GM12878 (cell line): ENCODE measurements at regions not wholly inside any gene's neighbourhood (a gene's known extent, or its start where the extent isn't known, plus 50 kb on each side); places are given as distances from the start of the nearest gene placed in this dataset.

ENCODE experiments used
- BCL11A ChIP-seq: IDR thresholded peaks from 2 replicates; pipeline ENCODE4 v1.6.1; 2011; ENCODE audit warnings: low read depth, low read length
- CBX3 ChIP-seq: fragments of 200-600 bp; sonication (generic); IDR thresholded peaks from 2 replicates; pipeline ENCODE4 v1.6.1; 2016; ENCODE audit warnings: low read depth, borderline replicate concordance
- CTCF ChIP-seq, 3 experiments: IDR thresholded peaks in 2 of 3; conservative IDR thresholded peaks in 1 of 3; 2 replicates each; pipeline ENCODE4 v1.5.1; 2011; ENCODE audit warnings: low read depth in 3 of 3, low read length in 3 of 3, mild to moderate bottlenecking in 3 of 3, control low read depth in 2 of 3, moderate library complexity in 2 of 3, inconsistent platforms in 1 of 3, mixed read lengths in 1 of 3; ENCODE audit not compliant: control insufficient read depth in 2 of 3, insufficient read depth in 1 of 3; ENCODE audit errors: extremely low read depth in 1 of 3
- GABPA ChIP-seq: IDR thresholded peaks from 2 replicates; pipeline ENCODE4 v1.6.1; 2014; ENCODE audit warnings: antibody characterized with exemption, low read depth, mild to moderate bottlenecking, inconsistent platforms
- KDM1A ChIP-seq: fragments of 200-600 bp; sonication (generic); IDR thresholded peaks from 2 replicates; pipeline ENCODE4 v1.6.1; 2016; ENCODE audit warnings: borderline replicate concordance
- MYC ChIP-seq: IDR thresholded peaks from 2 replicates; pipeline ENCODE4 v1.6.1; 2011; ENCODE audit warnings: mild to moderate bottlenecking, low read length, moderate library complexity, inconsistent platforms; ENCODE audit not compliant: insufficient read depth, insufficient replicate concordance, insufficient read length, severe bottlenecking
- NR2C2 ChIP-seq: IDR thresholded peaks from 2 replicates; pipeline ENCODE4 v1.6.1; 2011; ENCODE audit warnings: borderline replicate concordance, low read depth; ENCODE audit not compliant: control insufficient read depth, insufficient read length
- POLR2A ChIP-seq: IDR thresholded peaks from 2 replicates; pipeline ENCODE4 v1.6.1; 2011; ENCODE audit warnings: low read depth, mild to moderate bottlenecking, low read length
- REST ChIP-seq: IDR thresholded peaks from 2 replicates; pipeline ENCODE4 v1.6.1; 2012; ENCODE audit warnings: mild to moderate bottlenecking, low read depth, low read length
- SP1 ChIP-seq: IDR thresholded peaks from one replicate; pipeline ENCODE4 v1.6.1; 2011; ENCODE audit warnings: low read depth, low read length
- YBX1 ChIP-seq: fragments of 450-650 bp; IDR thresholded peaks from 2 replicates; pipeline ENCODE4 v1.6.1; 2016; ENCODE audit warnings: antibody characterized with exemption
- ZBTB40 ChIP-seq: fragments of 450-650 bp; IDR thresholded peaks from 2 replicates; pipeline ENCODE4 v1.6.1; 2016; ENCODE audit warnings: mild to moderate bottlenecking, moderate library complexity, borderline replicate concordance

GRCh38 chr20:22430746-22431168, 153.6 kb downstream of the FOXA2 start:
- TF ChIP-seq CTCF (IDR thresholded peaks at IDR 0.05 in 2 of 3, conservative IDR thresholded peaks at IDR 0.05 in 1 of 3; ENCODE audit: control insufficient read depth in 2 of 3, extremely low read depth in 1 of 3, insufficient read depth in 1 of 3, low read depth in 3 of 3, low read length in 3 of 3) (no peak), MYC (no peak), YBX1 (no peak), CBX3 (no peak), SP1 (no peak), POLR2A (no peak), KDM1A (no peak), NR2C2 (no peak), BCL11A (no peak), GABPA (no peak), REST (no peak), ZBTB40 (no peak)
